Fibroblast of skin of left quadriceps (primary cell): ENCODE measurements at regions not wholly inside any gene's neighbourhood (a gene's known extent, or its start where the extent isn't known, plus 50 kb on each side); places are given as distances from the start of the nearest gene placed in this dataset.
"Not testable (repeated sequence)": the region's sequence is repeated elsewhere in the genome, so short reads cannot be mapped to it uniquely, and the experiment has no call there.

Source experiments
- DNase-seq, 2 experiments: peaks; one replicate each; pipeline ENCODE4 v3.0.0-alpha.2; 2013; ENCODE audit warnings: low read depth in 2 of 2

DNA sequence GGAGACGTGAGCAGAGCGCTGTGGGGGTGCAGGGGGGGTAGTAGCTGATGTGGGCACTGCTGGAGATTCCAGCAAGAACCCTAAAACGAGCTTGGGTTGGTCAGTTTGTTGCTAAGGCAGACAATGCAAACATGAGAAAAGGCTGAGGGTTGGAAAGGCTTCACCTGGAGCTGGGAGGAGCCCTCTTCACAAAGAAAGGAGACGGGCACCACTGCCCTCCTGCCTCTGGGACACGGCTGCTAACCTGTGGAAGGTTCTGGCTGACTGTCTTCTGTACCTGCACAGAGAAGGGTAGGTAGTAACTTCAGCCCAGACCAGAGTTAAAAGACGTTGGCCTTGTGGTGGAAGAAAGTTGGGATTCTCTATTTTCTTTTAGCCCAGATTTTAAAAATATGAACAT is 108.7 kb downstream of the SUCLA2 start:
- DNase-seq, result no peak

GRCh38 chr13:47890146-47890814 is 110.8 kb downstream of the SUCLA2 start:
- DNase-seq, result no peak

DNA sequence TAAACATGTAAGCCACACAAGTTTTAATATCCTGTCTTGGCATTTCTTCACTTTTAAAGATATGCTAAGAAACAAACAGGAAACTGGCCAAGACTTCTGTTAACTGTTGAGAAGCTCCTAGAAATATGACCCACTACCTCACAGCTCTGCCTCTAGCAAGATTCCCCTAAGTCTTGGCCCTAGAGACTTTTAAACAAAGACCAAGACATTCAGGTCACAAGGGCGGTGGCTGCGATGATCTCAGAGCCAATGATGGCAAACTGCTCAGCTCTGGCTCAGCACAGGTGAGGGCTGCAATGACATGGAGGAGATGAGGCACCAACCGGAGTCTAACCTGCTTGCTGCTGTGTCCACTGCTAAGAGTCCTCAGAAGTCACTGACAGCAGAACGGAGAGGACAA is 114.8 kb downstream of the SUCLA2 start:
- DNase-seq, result no peak

DNA sequence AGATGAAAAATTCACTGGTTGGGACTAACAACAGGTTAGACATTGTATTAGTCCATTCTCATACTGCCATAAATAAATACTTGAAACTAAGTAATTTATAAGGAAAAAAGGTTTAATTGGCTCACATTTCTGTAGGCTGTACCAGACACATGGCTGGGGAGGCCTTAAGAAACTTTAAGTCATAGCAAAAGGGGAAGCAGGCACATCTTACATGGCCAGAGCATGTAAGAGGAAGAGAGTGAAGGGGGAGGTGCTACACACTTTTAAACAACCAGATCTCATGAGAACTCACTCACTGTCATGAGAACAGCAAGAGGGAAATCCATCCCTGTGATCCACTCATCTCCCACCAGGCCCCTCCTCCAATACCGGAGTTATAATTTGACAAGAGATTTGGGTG is 125.9 kb downstream of the SUCLA2 start:
- DNase-seq, result no peak

DNA sequence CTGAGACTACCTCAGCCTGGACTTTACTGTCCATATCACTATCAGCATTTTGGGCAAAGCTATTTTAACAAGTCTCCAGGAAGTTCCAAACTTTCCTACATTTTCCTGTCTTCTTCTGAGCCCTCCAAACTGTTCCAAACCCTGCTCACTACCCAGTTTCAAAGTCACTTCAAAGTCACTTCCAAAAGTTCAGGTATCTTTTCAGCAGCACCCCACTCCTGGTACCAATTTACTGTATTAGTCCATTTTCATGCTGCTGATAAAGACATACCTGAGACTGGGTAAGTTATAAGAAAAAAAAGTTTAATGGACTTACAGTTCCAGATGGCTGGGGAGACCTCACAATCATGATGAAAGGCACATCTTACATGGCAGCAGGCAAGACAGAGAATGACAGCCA is 127.1 kb downstream of the SUCLA2 start:
- not testable (repeated sequence) for DNase-seq

DNA sequence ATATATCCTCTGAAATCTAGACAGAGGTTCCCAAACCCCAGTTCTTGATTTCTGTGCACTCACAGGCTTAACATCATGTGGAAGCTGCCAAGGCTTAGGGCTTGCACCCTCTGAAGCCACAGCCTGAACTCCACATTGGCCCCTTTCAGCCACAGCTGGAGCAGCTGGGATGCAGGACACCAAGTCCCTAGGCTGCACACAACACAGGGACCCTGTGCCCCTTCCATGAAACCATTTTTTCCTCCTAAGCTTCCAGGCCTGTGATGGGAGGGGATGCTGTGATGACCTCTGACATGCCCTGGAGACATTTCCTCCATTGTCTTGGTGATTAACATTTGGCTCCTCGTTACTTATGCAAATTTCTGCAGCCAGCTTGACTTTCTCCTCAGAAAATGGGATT is 127.8 kb downstream of the SUCLA2 start:
- not testable (repeated sequence) for DNase-seq

GRCh38 chr13:47869776-47870175 is 131.3 kb downstream of the SUCLA2 start:
- DNase-seq, result no peak

- DNase-seq, result no peak
Measured at GRCh38 chr13:47865883-47866282, 135.2 kb downstream of the SUCLA2 start.

DNA sequence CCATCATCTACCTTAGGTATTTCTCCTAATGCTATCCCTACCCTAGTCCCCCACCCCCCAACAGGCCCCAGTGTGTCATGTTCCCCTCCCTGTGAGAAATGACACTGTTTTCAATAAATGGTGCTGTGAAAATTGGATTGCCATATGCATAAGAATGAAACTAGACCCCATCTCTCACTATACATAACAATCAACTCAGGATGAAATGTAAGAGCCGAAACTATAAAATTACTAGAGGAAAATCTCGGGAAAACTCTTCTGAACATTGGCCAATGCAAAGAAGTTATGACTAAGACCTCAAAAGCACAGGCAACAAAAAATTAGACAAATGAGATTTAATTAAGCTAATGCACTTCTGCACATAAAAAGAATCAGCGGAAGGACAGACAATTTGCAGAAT is 138.2 kb downstream of the SUCLA2 start:
- no peak for DNase-seq

DNA sequence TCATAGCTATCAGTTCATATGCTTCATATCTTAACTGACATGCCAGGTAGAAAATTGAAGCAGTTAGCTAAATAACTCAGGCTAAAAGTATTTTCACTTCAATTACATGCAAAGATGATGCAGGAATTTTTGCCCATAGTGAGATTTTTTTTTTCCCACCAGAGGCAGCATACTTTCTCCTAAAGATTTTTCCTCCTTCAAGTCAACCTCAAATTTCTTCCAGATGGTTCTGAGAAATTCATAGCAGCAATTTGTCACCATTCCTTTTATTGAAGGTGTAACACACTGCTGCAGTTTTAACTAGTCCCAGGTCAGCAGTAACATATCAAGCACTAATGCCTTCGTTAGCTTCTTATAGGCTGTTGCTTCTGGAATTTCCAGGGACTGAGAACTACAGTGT is 141.9 kb downstream of the SUCLA2 start:
- DNase-seq, result peak; percentile 85 to 86

DNA sequence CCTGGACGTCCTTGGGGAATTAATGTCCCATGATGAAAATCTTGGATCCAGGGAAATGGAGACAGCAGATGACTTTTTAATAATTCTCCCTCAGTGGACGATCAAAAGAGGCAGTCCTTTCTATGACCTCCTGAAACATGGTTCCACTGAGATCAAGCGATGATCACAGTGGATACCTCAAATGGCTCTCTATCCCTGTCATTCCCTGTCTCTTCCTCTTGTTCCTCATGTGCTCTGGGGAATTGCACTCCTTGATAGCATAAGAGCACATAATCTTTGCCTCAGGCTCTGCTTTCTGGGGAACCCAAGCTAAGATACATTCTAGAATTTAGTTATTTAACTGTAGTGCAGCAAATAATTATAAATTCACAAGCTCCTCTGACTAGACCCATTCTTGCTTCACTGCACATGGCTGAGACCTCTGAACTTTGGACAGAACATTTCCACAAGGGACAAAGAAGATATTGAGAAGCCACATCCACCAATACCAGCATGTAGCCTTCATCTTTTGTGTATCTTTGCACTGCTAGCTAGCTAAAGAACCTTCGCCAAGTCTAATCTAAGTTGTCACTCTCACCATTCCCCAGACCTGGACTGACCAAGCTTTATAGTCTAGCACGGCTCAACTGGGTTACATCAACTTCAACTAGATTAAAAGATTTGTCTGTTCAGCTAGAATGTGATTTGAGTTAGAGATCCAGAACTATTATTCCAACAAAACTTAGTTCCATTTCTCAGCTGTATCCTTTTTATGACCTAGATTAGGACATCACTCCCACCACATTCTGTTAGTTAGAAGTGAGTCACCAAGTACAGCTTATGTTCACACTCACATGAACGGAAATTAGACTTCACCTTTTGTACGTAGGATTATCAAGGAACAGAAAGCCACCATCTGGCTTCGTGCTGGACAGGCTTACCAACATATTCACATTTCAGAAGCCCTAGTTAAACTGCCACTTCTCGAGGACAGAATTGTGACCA is 142.7 kb downstream of the SUCLA2 start:
- peak; percentile 67 for DNase-seq

GRCh38 chr13:47853236-47853635 is 147.8 kb downstream of the SUCLA2 start:
- DNase-seq, result peak; percentile 86

DNA sequence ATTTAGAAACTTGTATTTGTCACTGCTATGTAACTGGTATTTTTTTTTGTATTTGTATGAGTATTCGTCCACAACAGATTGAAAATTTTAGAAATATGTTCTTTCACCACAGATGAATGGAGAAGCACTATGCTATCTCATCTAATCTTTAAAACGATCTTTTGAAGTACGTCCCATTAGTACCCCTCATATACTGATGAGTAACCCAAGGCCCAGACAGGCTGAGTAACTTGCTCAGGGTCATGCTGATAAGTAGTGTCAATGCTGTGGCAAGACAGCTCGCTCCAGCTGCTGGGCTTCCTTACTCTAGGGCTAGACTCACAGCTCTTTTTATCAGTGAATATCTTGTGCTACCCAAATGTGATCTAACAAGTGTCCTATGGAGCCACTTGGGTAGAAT is 154.2 kb downstream of the SUCLA2 start:
- DNase-seq, result no peak

DNA sequence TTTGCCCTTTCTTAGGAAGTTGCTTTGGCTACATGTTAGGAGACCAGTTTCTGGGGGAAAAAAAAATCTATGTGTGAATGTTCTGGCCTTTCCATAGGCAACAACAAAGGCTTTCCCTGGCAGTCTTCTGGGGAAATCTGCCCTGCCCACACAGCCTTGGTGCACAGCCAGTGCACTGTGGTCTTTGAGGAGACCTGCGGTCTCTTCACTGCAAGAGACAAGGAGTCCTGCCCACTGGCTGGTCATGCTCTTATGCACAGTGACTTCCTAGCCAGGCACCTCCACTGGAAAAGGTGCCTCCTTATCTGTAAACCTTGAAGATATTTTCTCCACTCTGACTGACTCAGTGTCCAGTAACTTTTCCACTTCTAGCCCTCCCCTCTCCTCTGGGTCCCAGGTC is 155.1 kb downstream of the SUCLA2 start:
- no peak for DNase-seq

- no peak for DNase-seq
Measured at GRCh38 chr13:47843005-47843404, 158.1 kb downstream of the SUCLA2 start.

DNA sequence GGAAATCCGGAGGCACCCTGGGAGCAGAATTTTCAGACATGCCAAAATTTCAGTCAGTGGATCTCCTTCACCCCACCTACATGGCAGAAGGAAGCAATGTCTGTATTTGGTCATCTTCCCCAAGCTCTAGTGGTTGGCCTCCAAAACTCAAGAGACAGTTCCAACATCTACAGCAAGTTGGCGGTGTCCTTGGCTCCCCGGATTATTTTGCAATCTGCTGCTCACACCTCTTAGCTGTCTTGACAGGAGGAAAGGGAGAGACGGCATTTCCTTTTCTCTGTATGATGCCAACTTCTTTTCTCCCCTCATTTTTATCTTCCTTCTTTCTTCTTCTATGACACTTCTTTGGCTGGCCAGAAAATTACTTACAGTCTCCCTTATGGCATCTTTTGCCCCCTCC is 159.9 kb downstream of the SUCLA2 start:
- DNase-seq, result no peak

DNA sequence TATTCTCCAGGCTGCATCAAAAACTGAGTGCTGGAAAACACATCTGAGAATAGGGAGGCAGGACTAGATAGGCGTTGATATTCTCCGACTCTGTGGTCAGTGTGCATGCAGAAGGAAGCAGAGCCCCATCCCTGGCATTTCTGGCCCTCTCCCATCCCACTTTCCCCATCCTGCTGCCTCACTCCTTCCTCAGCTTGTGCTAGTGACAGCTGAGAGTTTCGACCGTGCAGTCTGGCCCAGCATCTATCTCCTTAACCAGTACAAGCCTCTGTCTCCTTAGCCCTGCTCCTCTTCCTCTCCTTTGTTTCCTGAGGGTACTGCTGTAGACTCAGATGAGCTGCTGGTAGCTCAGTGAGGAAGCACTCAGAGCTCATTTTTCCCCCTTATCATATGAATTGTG is 163.2 kb downstream of the SUCLA2 start:
- DNase-seq, result no peak

DNA sequence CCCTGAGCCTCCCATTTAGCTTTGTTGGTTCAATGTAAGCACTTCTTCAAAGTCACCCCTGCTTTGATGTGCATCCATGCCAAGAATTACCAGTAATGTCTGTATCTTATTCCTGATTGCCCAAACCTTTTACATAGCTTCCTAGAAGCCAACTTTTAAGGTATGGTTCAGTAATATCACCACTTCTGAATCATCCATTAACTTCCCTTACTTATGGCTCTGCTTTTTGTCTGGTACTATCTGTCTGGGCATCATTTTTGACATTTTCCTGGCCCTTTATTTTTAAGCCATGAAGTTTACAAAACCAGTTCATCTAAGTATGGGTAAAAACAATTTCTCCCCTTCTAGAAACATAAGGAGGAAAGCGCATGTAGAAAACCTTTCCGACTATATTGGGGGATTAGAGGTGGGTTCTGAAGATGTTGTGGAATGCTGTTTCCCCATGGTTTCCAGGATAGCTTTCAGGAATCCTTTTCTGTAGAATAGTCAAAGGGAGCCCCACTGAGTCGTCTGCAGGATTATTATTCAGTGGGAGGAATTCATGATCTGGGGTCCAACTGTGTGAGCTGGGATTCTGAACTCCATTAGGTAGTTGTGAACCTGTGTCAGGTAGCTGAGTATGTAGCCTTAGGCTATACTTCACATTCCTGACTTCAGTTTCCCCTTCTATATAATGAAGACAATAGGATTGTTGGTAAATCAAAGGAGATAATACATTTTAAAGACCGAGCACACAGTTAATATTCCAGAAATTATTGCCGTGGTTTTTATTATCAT is 163.8 kb downstream of the SUCLA2 start:
- no peak for DNase-seq

DNA sequence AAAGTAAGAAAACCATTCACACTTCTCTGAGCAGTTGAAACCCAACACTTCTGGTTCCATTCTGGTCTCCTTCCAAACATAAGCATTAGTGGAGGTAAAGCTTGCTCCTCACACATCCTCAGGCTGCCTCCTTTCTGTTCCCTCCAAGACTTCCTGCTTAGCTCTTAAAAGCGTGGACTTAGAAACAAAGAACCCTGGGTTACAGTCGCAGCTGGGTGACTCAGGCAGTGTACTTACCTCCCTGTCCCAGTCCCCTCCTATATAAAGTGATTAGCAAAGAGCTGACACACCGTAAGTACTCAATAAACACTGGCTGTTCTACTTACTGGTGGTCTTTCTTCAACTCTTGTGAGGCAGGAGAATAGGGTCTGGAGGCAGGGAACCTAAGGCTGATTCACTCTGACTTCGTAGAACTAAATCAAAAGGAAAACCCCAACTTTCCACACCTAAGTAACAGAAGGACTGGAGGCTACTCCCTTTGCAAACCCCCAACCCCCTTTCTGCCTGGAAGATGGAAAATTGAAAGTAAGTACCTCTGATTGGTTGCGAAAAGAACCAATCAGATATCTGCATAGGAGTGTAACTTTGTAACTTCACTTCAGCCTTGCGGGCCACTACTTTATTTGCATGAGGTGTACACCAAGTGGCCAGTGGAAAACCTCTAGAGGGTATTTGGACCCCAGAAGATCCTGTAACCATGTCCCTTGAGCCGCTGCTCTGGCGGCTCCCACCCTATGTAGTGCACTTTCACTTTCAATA is 165.4 kb downstream of the SUCLA2 start:
- DNase-seq, result no peak

- DNase-seq, result no peak
Measured at GRCh38 chr13:47832458-47832972, 168.6 kb downstream of the SUCLA2 start.

DNA sequence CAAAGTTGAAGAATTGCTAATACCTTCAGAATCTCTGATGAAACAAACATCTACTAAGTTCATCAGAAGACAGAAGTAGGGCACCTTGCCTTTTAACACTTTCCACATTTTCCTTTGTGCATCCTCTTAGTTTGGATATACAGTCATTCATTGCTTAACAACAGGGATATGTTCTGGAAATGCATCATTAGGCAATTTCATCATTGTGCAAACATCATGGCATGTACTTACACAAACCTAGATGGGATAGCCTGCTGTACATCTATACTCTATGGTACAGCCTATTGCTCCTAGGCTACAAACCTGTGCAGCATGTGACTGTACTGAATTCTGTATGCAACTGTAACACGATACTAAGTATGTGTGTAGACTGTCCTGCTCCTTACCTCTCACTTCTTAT is 169.8 kb downstream of the SUCLA2 start:
- peak; percentile 34 to 37 for DNase-seq
